ENCODE measurements at regions not wholly inside any gene's neighbourhood (a gene's known extent, or its start where the extent isn't known, plus 50 kb on each side); places are given as distances from the start of the nearest gene placed in this dataset.

- intact Hi-C loops (cut with DNase I) = no loop called here
- 70 to 95% (median 94%) methylated on average over 2 of the region's 2 CpGs for WGBS, 3 donors
- no peak for TF ChIP-seq CTCF (IDR thresholded peaks at IDR 0.05)
- no peak for TF ChIP-seq EP300 (IDR thresholded peaks at IDR 0.05)
- no peak for TF ChIP-seq POLR2A (IDR thresholded peaks at IDR 0.05)
Observed at GRCh38 chr5:74414228-74414627, 226.3 kb downstream of the ENC1 start.

GRCh38 chr5:74413403-74414048 is 227.0 kb downstream of the ENC1 start:
- H3K36me3 ChIP-seq = no peaks in the 10 kb centered on the region
- H3K27ac ChIP-seq = no peak overlapping the region
- no peak overlapping the region for H3K4me3 ChIP-seq
- WGBS, 3 donors = 62 to 78% (median 70%) methylated on average over 3 of the region's 3 CpGs
- intact Hi-C loops (cut with DNase I) = no loop called here
- H3K9me3 ChIP-seq = no peaks in the 10 kb centered on the region
- H3K27me3 ChIP-seq = no peaks in the 10 kb centered on the region
- H3K4me1 ChIP-seq (ENCODE audit: insufficient read depth) = no peaks in the 10 kb centered on the region
- DNase-seq = no peak
- no peak for TF ChIP-seq EP300 (IDR thresholded peaks at IDR 0.05)
- no peak for TF ChIP-seq POLR2A (IDR thresholded peaks at IDR 0.05)
- no peak for TF ChIP-seq CTCF (IDR thresholded peaks at IDR 0.05)

More at GRCh38 chr5:74414228-74414627, 226.3 kb downstream of the ENC1 start:
- DNase-seq = no peak
- H3K9me3 ChIP-seq = no peaks in the 10 kb centered on the region
- no peaks in the 10 kb centered on the region for H3K36me3 ChIP-seq
- H3K4me1 ChIP-seq (ENCODE audit: insufficient read depth) = no peaks in the 10 kb centered on the region
- H3K27me3 ChIP-seq = no peaks in the 10 kb centered on the region
- H3K4me3 ChIP-seq = no peak overlapping the region
- H3K27ac ChIP-seq = no peak overlapping the region

- Histone ChIP-seq H3K27me3 (no peaks in the 10 kb centered on the region), H3K36me3 (no peaks in the 10 kb centered on the region), H3K4me1 (ENCODE audit: insufficient read depth) (no peaks in the 10 kb centered on the region), H3K4me3 (no peak overlapping the region), H3K9me3 (no peaks in the 10 kb centered on the region), H3K27ac (no peak overlapping the region)
- 0 to 64% (median 0%) methylated on average over 1 of the region's 1 CpG for WGBS, 3 donors
- TF ChIP-seq EP300 (IDR thresholded peaks at IDR 0.05) = no peak
- TF ChIP-seq POLR2A (IDR thresholded peaks at IDR 0.05) = no peak
- DNase-seq = no peak
- intact Hi-C loops (cut with DNase I) = no loop called here
Observed at GRCh38 chr5:74412066-74412465, 228.5 kb downstream of the ENC1 start.

- no peaks in the 10 kb centered on the region for H3K36me3 ChIP-seq
- H3K4me3 ChIP-seq = no peak overlapping the region
- H3K27me3 ChIP-seq = no peaks in the 10 kb centered on the region
- DNase-seq = no peak
- H3K27ac ChIP-seq = no peak overlapping the region
- intact Hi-C loops (cut with DNase I) = no loop called here
- no peak for TF ChIP-seq EP300 (IDR thresholded peaks at IDR 0.05)
- no peak for TF ChIP-seq CTCF (IDR thresholded peaks at IDR 0.05)
- no peak for TF ChIP-seq POLR2A (IDR thresholded peaks at IDR 0.05)
- H3K9me3 ChIP-seq = no peaks in the 10 kb centered on the region
- no peaks in the 10 kb centered on the region for H3K4me1 ChIP-seq (ENCODE audit: insufficient read depth)
Observed at GRCh38 chr5:74409712-74410111, 230.8 kb downstream of the ENC1 start.

- no peak overlapping the region for H3K27ac ChIP-seq
- intact Hi-C loops (cut with DNase I) = no loop called here
- TF ChIP-seq POLR2A (IDR thresholded peaks at IDR 0.05) (no peak), CTCF (IDR thresholded peaks at IDR 0.05) (no peak), EP300 (IDR thresholded peaks at IDR 0.05) (no peak)
- no peaks in the 10 kb centered on the region for H3K27me3 ChIP-seq
- no peaks in the 10 kb centered on the region for H3K9me3 ChIP-seq
- DNase-seq = no peak
- no peaks in the 10 kb centered on the region for H3K4me1 ChIP-seq (ENCODE audit: insufficient read depth)
- 93 to 96% (median 93%) methylated on average over 4 of the region's 4 CpGs for WGBS, 3 donors
- H3K36me3 ChIP-seq = no peaks in the 10 kb centered on the region
- no peak overlapping the region for H3K4me3 ChIP-seq
Observed at GRCh38 chr5:74409166-74409706, 231.3 kb downstream of the ENC1 start.

All from ovary (tissue), 7 donors.